ENCODE measurements at regions not wholly inside any gene's neighbourhood (a gene's known extent, or its start where the extent isn't known, plus 50 kb on each side); places are given as distances from the start of the nearest gene placed in this dataset.

DNA sequence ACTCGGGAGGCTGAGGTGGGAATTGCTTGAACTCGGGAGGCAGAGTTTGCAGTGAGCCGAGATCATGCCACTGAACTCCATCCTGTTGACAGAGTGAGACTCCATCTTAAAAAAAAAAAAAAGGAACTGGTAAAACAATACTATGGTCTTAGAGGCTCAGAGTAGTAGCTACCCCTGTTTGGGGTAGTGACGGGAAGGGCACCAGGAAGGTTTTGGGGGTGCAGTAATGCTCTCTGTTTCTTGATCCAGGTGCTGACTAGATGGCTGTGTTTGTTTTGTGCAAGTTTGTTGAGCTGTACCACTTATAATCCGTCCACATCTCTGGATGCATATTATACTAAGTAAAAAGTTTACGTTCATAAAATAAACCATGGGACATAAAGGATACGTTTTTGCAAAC is 765.8 kb upstream of the TPTE start:
- TF ChIP-seq POLR2A (IDR thresholded peaks at IDR 0.05) = no peak
- TF ChIP-seq CTCF (IDR thresholded peaks at IDR 0.05) = no peak
- TF ChIP-seq POLR2AphosphoS5 (IDR thresholded peaks at IDR 0.05) = no peak
